ENCODE measurements at regions not wholly inside any gene's neighbourhood (a gene's known extent, or its start where the extent isn't known, plus 50 kb on each side); places are given as distances from the start of the nearest gene placed in this dataset.

DNA sequence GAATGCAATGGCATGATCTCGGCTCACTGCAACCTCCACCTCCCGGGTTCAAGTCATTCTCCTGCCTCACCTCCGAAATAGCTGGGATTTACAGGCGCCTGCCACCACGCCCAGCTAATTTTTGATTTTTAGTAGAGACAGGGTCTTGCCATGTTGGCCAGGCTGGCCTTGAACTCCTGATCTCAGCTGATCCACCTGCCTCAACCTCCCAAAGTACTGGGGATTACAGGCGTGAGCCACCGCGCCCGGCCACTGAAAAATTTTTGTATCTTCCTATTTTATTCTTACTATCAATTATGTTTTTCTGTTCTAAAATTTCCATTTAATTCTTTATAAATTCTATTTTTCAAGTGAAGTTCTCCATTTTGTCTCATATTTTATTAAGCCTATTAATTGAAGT, 730.4 kb downstream of the EDEM1 start:
- TF ChIP-seq POLR2A (IDR thresholded peaks at IDR 0.05; ENCODE audit: low read depth), result no peak
- no peak for TF ChIP-seq CTCF (IDR thresholded peaks at IDR 0.05)
- TF ChIP-seq EP300 (IDR thresholded peaks at IDR 0.05), result no peak
- no peak for TF ChIP-seq POLR2AphosphoS5 (IDR thresholded peaks at IDR 0.05)
